ENCODE measurements at regions not wholly inside any gene's neighbourhood (a gene's known extent, or its start where the extent isn't known, plus 50 kb on each side); places are given as distances from the start of the nearest gene placed in this dataset.

DNA sequence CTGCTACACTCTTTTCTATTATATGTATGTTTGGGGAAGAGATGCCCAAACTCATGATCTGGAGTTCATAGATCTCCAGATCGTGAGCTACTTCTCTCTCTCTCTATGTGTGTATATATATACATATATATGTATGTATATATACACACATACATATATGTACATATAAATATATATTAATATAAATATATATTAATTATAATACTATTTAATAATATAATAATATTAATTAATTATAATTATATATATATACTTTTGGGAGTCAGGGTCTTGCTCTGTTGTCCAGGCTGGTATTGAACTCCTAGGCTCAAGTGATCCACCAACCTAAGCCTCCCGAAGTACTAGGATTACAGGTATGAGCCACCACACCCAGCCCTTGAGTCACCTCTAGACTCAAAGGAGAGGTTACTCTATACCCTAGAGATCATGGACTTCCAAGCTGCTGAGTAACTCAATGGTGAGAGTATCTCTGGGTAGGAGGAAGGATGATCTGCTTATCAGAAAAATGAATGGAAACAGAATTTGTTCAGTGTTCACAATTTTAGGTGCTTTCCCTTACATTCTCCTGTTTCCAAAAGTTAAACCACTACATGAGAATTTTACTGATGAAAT is 463.5 kb upstream of the TRIB2 start:
- no peak overlapping the region for H3K4me3 ChIP-seq (ENCODE audit: low read depth, low read length)
- DNase-seq (ENCODE audit: low read depth) = no peak
- TF ChIP-seq, protein P1, sequence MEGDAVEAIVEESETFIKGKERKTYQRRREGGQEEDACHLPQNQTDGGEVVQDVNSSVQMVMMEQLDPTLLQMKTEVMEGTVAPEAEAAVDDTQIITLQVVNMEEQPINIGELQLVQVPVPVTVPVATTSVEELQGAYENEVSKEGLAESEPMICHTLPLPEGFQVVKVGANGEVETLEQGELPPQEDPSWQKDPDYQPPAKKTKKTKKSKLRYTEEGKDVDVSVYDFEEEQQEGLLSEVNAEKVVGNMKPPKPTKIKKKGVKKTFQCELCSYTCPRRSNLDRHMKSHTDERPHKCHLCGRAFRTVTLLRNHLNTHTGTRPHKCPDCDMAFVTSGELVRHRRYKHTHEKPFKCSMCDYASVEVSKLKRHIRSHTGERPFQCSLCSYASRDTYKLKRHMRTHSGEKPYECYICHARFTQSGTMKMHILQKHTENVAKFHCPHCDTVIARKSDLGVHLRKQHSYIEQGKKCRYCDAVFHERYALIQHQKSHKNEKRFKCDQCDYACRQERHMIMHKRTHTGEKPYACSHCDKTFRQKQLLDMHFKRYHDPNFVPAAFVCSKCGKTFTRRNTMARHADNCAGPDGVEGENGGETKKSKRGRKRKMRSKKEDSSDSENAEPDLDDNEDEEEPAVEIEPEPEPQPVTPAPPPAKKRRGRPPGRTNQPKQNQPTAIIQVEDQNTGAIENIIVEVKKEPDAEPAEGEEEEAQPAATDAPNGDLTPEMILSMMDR (IDR thresholded peaks at IDR 0.05; ENCODE audit: control insufficient read depth, extremely low read depth, insufficient read depth) = no peak

- TF ChIP-seq, protein P1 (IDR thresholded peaks at IDR 0.05; ENCODE audit: control insufficient read depth, extremely low read depth, insufficient read depth) = no peak
- no peak overlapping the region for H3K4me3 ChIP-seq (ENCODE audit: low read depth, low read length)
- DNase-seq (ENCODE audit: low read depth) = no peak
Observed at GRCh38 chr2:12254280-12254860, 462.4 kb upstream of the TRIB2 start.

DNA sequence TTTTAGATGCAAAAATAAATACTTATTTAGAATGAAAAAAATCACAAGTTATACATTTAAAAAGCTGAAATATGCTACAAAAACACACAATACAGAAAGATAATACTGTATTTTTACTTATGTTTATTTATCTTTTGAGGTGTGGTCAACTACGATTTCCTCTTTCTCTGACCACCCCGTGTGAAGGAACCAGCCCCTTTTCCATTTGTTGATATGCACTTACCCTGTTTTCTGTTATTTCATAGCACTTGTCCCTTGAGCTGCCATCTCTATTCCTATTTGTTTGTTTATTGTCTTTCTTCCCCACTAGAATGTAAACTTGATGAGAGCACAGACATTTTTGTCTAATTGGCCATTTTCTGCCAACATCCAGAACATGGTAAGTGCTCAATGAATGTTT is 460.5 kb upstream of the TRIB2 start:
- TF ChIP-seq, protein P1 (IDR thresholded peaks at IDR 0.05; ENCODE audit: control insufficient read depth, extremely low read depth, insufficient read depth) = no peak
- H3K4me3 ChIP-seq (ENCODE audit: low read depth, low read length) = no peak overlapping the region
- no peak for DNase-seq (ENCODE audit: low read depth)

DNA sequence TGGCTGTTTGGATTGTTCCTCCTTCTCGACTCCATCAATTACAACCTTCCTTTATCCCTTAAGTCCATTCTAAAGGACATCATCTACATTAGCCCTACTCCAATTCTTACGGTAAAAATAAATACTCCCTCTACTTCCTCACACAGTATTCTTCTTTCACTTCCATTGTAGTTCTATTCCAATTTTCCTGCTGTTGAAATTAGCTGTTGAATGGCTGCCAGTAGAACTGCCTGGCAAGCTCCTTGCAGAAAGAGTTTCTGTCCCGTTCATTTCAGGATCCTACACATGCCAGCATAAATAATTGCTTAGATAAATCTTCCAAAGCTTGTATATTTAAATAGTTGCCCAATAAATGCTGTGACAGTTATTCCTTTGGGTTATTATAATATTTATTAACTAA is 459.3 kb upstream of the TRIB2 start:
- H3K4me3 ChIP-seq (ENCODE audit: low read depth, low read length) = no peak overlapping the region
- TF ChIP-seq, protein P1 (IDR thresholded peaks at IDR 0.05; ENCODE audit: control insufficient read depth, extremely low read depth, insufficient read depth) = no peak
- no peak for DNase-seq (ENCODE audit: low read depth)

DNA sequence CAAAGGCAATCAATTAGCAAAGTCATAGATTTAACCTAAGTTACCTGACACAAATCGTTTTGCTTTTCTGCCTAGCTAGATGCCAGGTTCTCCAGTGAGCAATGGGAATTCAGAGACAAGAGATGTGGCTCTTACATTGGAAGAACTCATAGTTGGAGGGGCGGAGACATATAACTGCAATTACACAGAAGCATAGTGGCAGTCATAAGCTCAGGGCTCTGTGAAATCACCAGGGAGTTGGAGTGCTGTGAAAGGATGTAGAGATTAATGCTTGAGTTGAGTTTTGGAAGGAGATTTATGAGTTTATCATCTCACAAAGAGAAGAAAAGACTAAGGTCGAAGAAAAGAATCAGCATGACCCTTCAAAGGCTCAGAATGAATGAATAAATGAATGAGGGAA is 457.2 kb upstream of the TRIB2 start:
- DNase-seq (ENCODE audit: low read depth) = no peak
- H3K4me3 ChIP-seq (ENCODE audit: low read depth, low read length) = no peak overlapping the region
- TF ChIP-seq, protein P1 (IDR thresholded peaks at IDR 0.05; ENCODE audit: control insufficient read depth, extremely low read depth, insufficient read depth) = no peak

- TF ChIP-seq, protein P1 (IDR thresholded peaks at IDR 0.05; ENCODE audit: control insufficient read depth, extremely low read depth, insufficient read depth) = no peak
- no peak overlapping the region for H3K4me3 ChIP-seq (ENCODE audit: low read depth, low read length)
- no peak for DNase-seq (ENCODE audit: low read depth)
Observed at GRCh38 chr2:12261986-12262680, 454.6 kb upstream of the TRIB2 start.

Data from LNCaP clone FGC (cell line).